ENCODE measurements at regions not wholly inside any gene's neighbourhood (a gene's known extent, or its start where the extent isn't known, plus 50 kb on each side); places are given as distances from the start of the nearest gene placed in this dataset.

DNA sequence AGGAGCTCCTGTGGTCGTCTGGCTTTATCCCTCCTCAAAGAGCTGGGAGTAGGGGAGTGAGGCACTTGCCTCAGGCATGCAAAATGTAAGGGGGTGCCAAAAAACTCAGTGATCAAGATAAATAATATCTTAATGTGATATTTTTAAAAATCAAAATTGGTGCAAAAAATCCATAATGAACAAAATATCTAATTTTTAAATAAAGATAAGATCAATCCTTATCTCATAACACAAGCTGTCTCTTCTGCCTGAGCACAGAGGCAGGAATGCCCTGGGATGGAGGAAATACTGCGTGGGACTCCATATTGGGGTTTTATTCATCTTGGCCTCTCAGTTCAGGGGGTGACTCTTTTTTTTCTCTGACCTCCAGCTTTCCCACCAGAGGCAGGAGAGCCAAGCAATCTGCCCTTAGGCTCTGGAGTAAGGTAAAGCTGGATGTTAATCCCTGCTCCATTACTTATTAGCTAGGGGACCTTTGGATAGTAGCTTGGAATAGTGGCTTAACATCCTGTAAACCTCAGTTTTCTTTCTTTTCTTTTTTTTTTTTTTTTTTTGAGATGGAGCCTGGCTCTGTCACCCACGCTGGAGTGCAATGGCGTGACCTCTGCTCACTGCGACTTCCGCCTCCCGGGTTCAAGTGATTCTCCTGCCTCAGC is 77.3 kb upstream of the NFASC start:
- ATAC-seq (ENCODE audit: low read depth) (no peak), DNase-seq (no peak)
- no peak overlapping the region for H2AFZ ChIP-seq (replicated peaks; ENCODE audit: low read length, poor library complexity)
- ChIA-PET POLR2A (ENCODE audit: unreplicated experiment) (no interaction called here), CTCF (interaction anchor here (3.3 kb wide), 1 partner anchor 14 kb away, joined by 24 read pairs; no protein-coding TSS in a partner anchor)
- no peak overlapping the region for H2BK5ac ChIP-seq (ENCODE audit: low read depth, low read length, poor library complexity, severe bottlenecking)
- TF ChIP-seq MXI1 (IDR thresholded peaks at IDR 0.05; ENCODE audit: borderline replicate concordance, low read depth, low read length): no peak
- TF ChIP-seq MAFK (IDR thresholded peaks at IDR 0.05; ENCODE audit: low read depth, low read length): no peak
- TF ChIP-seq, protein P1, sequence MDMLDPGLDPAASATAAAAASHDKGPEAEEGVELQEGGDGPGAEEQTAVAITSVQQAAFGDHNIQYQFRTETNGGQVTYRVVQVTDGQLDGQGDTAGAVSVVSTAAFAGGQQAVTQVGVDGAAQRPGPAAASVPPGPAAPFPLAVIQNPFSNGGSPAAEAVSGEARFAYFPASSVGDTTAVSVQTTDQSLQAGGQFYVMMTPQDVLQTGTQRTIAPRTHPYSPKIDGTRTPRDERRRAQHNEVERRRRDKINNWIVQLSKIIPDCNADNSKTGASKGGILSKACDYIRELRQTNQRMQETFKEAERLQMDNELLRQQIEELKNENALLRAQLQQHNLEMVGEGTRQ (IDR thresholded peaks at IDR 0.05; ENCODE audit: low read depth, low read length): no peak
- TF ChIP-seq RFX5 (IDR thresholded peaks at IDR 0.05; ENCODE audit: low read depth, low read length): no peak
- TF ChIP-seq CEBPB (IDR thresholded peaks at IDR 0.05; ENCODE audit: low read depth, low read length): no peak
- TF ChIP-seq, protein P2, sequence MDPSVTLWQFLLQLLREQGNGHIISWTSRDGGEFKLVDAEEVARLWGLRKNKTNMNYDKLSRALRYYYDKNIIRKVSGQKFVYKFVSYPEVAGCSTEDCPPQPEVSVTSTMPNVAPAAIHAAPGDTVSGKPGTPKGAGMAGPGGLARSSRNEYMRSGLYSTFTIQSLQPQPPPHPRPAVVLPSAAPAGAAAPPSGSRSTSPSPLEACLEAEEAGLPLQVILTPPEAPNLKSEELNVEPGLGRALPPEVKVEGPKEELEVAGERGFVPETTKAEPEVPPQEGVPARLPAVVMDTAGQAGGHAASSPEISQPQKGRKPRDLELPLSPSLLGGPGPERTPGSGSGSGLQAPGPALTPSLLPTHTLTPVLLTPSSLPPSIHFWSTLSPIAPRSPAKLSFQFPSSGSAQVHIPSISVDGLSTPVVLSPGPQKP (IDR thresholded peaks at IDR 0.05; ENCODE audit: borderline replicate concordance, low read depth, low read length): no peak
- TF ChIP-seq BHLHE40 (IDR thresholded peaks at IDR 0.05; ENCODE audit: low read depth, low read length): no peak
- TF ChIP-seq SMC3 (IDR thresholded peaks at IDR 0.05; ENCODE audit: low read depth, low read length): no peak
- no peak for TF ChIP-seq POLR2A (IDR thresholded peaks at IDR 0.05; ENCODE audit: low read depth, low read length)
- TF ChIP-seq RAD21 (IDR thresholded peaks at IDR 0.05; ENCODE audit: low read length): no peak
- TF ChIP-seq, protein P3, sequence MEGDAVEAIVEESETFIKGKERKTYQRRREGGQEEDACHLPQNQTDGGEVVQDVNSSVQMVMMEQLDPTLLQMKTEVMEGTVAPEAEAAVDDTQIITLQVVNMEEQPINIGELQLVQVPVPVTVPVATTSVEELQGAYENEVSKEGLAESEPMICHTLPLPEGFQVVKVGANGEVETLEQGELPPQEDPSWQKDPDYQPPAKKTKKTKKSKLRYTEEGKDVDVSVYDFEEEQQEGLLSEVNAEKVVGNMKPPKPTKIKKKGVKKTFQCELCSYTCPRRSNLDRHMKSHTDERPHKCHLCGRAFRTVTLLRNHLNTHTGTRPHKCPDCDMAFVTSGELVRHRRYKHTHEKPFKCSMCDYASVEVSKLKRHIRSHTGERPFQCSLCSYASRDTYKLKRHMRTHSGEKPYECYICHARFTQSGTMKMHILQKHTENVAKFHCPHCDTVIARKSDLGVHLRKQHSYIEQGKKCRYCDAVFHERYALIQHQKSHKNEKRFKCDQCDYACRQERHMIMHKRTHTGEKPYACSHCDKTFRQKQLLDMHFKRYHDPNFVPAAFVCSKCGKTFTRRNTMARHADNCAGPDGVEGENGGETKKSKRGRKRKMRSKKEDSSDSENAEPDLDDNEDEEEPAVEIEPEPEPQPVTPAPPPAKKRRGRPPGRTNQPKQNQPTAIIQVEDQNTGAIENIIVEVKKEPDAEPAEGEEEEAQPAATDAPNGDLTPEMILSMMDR (conservative IDR thresholded peaks at IDR 0.05; ENCODE audit: low read depth, low read length): no peak
- no peak for TF ChIP-seq CHD1 (IDR thresholded peaks at IDR 0.05; ENCODE audit: low read depth, low read length)
- no peak for TF ChIP-seq MAZ (IDR thresholded peaks at IDR 0.05; ENCODE audit: borderline replicate concordance, low read depth, low read length)
- TF ChIP-seq FOS (IDR thresholded peaks at IDR 0.05; ENCODE audit: low read depth, low read length): no peak
- TF ChIP-seq RCOR1 (IDR thresholded peaks at IDR 0.05; ENCODE audit: insufficient replicate concordance, low read length): no peak
- TF ChIP-seq NFE2L2 (IDR thresholded peaks at IDR 0.05; ENCODE audit: low read depth, low read length): no peak
- no peak overlapping the region for H3K9ac ChIP-seq (ENCODE audit: low read depth, low read length)
- no peak overlapping the region for H2BK20ac ChIP-seq (ENCODE audit: low read depth, low read length)
- in situ Hi-C loops (cut with MboI; ENCODE audit: low sequenced_read_pairs) (no loop called here), intact Hi-C loops (cut with micrococcal nuclease) (no loop called here), dilution Hi-C loops (cut with HindIII; ENCODE audit: low sequenced_read_pairs, unreplicated experiment) (no loop called here)
- no peak overlapping the region for H3K14ac ChIP-seq (replicated peaks; ENCODE audit: low read depth, low read length)
- no TSS peak for BruUV-seq (replicated peaks)
- H3K9me1 ChIP-seq (ENCODE audit: insufficient read depth, low read length): no peaks in the 10 kb centered on the region
- no peak overlapping the region for H3K18ac ChIP-seq (ENCODE audit: low read depth, low read length)
- H3K27me3 ChIP-seq (ENCODE audit: control insufficient read depth, insufficient read depth, low read length): no peaks in the 10 kb centered on the region; the same call in 1 of the 2 replicates
- H3K36me3 ChIP-seq (ENCODE audit: control insufficient read depth, insufficient read depth, low read length): no peaks in the 10 kb centered on the region
- H3K4me3 ChIP-seq (ENCODE audit: insufficient read depth, low read depth, low read length): no peak overlapping the region
- no peak overlapping the region for H2AK5ac ChIP-seq (ENCODE audit: low read depth, low read length)
- H3K4ac ChIP-seq (ENCODE audit: low read depth, low read length): no peak overlapping the region
- no peak overlapping the region for H3K23ac ChIP-seq (ENCODE audit: low read depth, low read length)
- H3K4me2 ChIP-seq (ENCODE audit: low read depth, low read length): no peak overlapping the region
- H3K27ac ChIP-seq (ENCODE audit: insufficient read depth, low read length): no peak overlapping the region
- no peaks in the 10 kb centered on the region for H4K20me1 ChIP-seq (ENCODE audit: insufficient read depth, low read length)
- no peak overlapping the region for H4K91ac ChIP-seq (ENCODE audit: insufficient read depth, low read depth, low read length)
- H4K8ac ChIP-seq (ENCODE audit: low read depth in 2 of 2, low read length in 2 of 2): no peak overlapping the region
- H3K79me1 ChIP-seq (ENCODE audit: low read depth in 1 of 2, low read length in 2 of 2): no peaks in the 10 kb centered on the region
- no peak overlapping the region for H4K5ac ChIP-seq (ENCODE audit: low read depth, low read length)
- WGBS, 2 experiments (ENCODE audit: extremely low coverage in 2 of 2, insufficient read length in 1 of 2): no CpG with 5 or more reads among the region's 7 CpGs
- H2BK120ac ChIP-seq (ENCODE audit: low read depth, low read length): no peak overlapping the region
- no peak overlapping the region for H2AK9ac ChIP-seq (replicated peaks; ENCODE audit: low read depth, low read length, poor library complexity)
- H3K4me1 ChIP-seq (ENCODE audit: control insufficient read depth, insufficient read depth, low read length): no peaks in the 10 kb centered on the region
- no peak overlapping the region for H3K56ac ChIP-seq (ENCODE audit: extremely low read depth, insufficient read depth, low read length)
- no peaks in the 10 kb centered on the region for H3K9me3 ChIP-seq (ENCODE audit: control insufficient read depth, insufficient read depth, low read length)
- no peak overlapping the region for H2BK15ac ChIP-seq (ENCODE audit: low read depth, low read length)

Data from IMR-90 (cell line).